GM12865 (cell line): ENCODE measurements at regions not wholly inside any gene's neighbourhood (a gene's known extent, or its start where the extent isn't known, plus 50 kb on each side); places are given as distances from the start of the nearest gene placed in this dataset.

Experiments
- DNase-seq: peaks from one replicate; pipeline ENCODE4 v3.0.0; 2010; ENCODE audit warnings: low read depth
- H3K4me3 ChIP-seq: 2 replicates; pipeline ENCODE4 v1.5.1; 2011; ENCODE audit warnings: mild to moderate bottlenecking, low read depth, low read length, control low read depth
- TF ChIP-seq, protein P1 (sequence below): IDR thresholded peaks from 2 replicates; pipeline ENCODE4 v1.5.1; 2011; ENCODE audit warnings: low read length, control low read depth, low read depth, inconsistent platforms; ENCODE audit not compliant: insufficient read depth; ENCODE audit errors: missing control alignments

- peak overlapping the region; percentile 66 for H3K4me3 ChIP-seq
- DNase-seq: peak; percentile 17
- TF ChIP-seq, protein P1, sequence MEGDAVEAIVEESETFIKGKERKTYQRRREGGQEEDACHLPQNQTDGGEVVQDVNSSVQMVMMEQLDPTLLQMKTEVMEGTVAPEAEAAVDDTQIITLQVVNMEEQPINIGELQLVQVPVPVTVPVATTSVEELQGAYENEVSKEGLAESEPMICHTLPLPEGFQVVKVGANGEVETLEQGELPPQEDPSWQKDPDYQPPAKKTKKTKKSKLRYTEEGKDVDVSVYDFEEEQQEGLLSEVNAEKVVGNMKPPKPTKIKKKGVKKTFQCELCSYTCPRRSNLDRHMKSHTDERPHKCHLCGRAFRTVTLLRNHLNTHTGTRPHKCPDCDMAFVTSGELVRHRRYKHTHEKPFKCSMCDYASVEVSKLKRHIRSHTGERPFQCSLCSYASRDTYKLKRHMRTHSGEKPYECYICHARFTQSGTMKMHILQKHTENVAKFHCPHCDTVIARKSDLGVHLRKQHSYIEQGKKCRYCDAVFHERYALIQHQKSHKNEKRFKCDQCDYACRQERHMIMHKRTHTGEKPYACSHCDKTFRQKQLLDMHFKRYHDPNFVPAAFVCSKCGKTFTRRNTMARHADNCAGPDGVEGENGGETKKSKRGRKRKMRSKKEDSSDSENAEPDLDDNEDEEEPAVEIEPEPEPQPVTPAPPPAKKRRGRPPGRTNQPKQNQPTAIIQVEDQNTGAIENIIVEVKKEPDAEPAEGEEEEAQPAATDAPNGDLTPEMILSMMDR: no peak
Measured at GRCh38 chr2:58428096-58429013, 187.2 kb upstream of the FANCL start.

GRCh38 chr2:58427572-58428095 lies 186.5 kb upstream of the FANCL start:
- DNase-seq: peak; percentile 17
- peak overlapping the region; percentile 66 for H3K4me3 ChIP-seq
- TF ChIP-seq, protein P1: no peak

- TF ChIP-seq, protein P1: no peak
- no peak overlapping the region for H3K4me3 ChIP-seq
- DNase-seq: no peak
Measured at GRCh38 chr2:58425368-58425767, 184.2 kb upstream of the FANCL start.

DNA sequence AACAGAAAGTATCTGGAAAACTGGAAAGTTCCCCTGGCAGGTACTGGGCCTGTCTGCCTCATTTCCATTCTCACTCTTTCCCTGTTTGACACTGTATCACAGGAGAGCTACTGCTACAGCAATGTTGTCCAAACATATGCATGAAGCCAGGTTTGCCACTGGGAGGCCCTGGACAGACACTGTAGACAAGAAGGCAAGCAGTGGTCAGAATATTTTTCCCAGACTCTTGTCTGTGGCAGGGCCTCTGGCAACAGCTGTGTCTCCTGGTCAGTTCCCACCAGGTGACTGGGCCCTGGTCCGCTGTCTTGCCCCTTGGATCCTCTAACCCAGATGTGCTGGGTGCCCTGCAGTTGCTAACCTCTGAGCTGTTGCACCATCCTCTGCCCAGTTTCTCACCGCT lies 178.9 kb upstream of the FANCL start:
- H3K4me3 ChIP-seq: no peak overlapping the region
- no peak for DNase-seq
- TF ChIP-seq, protein P1: no peak

DNA sequence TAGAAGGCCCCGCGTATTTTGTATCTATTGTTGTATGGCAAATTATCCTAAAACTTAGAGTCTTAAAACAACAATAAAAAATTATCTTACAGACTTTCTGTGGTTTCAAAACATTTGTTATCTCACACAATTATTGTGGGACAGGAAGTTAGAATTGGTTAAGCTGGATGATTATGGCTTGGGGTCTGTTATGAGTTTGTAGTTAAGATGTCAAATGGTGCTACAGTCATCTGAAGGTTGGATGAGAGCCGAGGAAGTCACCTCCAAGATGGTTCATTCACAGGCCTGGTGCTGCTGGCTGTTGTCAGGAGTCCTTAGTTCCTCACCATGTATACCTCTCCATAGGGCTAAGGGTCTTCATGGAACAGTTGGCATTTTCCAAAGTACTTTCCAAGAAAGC lies 175.6 kb upstream of the FANCL start:
- DNase-seq: no peak
- TF ChIP-seq, protein P1: no peak
- no peak overlapping the region for H3K4me3 ChIP-seq

DNA sequence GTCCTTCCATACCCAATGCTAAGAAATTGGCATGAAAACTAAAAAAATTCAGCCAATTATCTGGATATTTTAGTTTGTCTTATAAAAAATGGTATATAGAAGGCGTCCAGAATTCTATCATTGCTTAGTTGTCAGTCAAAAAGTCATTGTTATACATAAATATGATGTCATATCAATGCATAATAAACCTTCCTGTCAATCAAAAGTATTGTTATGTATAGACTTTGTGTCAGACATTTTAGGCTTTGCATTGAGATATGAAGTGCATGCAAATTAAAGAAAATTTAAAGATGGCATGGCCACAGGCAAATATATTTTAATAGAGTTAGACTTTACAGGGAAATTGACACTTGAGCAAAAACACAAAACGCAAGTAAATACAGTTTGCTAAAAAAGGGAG lies 173.4 kb upstream of the FANCL start:
- TF ChIP-seq, protein P1: no peak
- DNase-seq: no peak
- H3K4me3 ChIP-seq: no peak overlapping the region
